ENCODE measurements at regions not wholly inside any gene's neighbourhood (a gene's known extent, or its start where the extent isn't known, plus 50 kb on each side); places are given as distances from the start of the nearest gene placed in this dataset.

DNA sequence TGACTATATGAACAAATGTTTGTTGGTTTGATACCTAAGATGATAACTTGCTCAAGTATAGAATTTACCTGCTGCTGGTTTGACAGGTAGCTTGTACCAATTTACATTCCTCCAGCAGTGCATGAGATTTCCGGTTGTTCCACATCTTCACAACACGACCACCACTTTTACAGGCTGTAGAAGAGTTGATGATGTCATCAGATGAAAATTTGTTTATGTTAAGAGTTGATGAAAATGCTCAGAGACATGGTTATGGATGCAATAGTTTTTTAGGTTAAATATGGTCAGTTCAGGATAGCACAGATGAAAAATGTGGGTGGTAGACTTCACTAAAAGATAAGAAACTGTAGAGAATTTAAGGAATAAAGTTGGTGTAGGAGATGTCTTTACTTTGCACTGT, 468.3 kb downstream of the PCDH18 start:
- TF ChIP-seq REST (IDR thresholded peaks at IDR 0.05; ENCODE audit: insufficient read depth in 1 of 2, low read depth in 2 of 2, low read length in 1 of 2) (no peak), CTCF (IDR thresholded peaks at IDR 0.05) (no peak), POLR2AphosphoS5 (IDR thresholded peaks at IDR 0.05; ENCODE audit: low read depth, low read length) (no peak), SIN3A (IDR thresholded peaks at IDR 0.05; ENCODE audit: borderline replicate concordance, insufficient read depth, low read depth, low read length) (no peak)

All from Panc1 (cell line).